ENCODE measurements at regions not wholly inside any gene's neighbourhood (a gene's known extent, or its start where the extent isn't known, plus 50 kb on each side); places are given as distances from the start of the nearest gene placed in this dataset.

DNA sequence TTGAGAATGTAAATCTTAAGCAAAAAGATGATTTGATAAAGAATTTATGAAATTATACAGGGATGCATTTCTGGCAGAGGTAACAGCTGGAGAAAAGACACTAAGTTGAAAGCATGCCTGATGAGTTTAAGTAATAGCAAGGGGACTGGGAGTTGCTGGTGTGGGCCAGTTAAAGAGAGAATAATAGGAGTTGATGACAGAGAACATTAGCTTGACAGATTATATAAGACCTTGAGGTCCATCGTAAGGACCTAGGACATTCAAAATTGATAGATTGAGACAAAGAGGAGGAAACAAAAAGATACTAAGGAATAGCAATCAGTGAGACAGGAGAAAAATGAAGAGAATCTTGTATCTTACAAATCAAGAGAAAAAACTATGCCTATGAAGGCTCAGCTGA is 84.7 kb upstream of the TMPRSS15 start:
- no peak for TF ChIP-seq POLR2A (IDR thresholded peaks at IDR 0.05; ENCODE audit: low read depth)
- TF ChIP-seq, protein P1, sequence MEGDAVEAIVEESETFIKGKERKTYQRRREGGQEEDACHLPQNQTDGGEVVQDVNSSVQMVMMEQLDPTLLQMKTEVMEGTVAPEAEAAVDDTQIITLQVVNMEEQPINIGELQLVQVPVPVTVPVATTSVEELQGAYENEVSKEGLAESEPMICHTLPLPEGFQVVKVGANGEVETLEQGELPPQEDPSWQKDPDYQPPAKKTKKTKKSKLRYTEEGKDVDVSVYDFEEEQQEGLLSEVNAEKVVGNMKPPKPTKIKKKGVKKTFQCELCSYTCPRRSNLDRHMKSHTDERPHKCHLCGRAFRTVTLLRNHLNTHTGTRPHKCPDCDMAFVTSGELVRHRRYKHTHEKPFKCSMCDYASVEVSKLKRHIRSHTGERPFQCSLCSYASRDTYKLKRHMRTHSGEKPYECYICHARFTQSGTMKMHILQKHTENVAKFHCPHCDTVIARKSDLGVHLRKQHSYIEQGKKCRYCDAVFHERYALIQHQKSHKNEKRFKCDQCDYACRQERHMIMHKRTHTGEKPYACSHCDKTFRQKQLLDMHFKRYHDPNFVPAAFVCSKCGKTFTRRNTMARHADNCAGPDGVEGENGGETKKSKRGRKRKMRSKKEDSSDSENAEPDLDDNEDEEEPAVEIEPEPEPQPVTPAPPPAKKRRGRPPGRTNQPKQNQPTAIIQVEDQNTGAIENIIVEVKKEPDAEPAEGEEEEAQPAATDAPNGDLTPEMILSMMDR (IDR thresholded peaks at IDR 0.05) = no peak
- TF ChIP-seq POLR2AphosphoS5 (IDR thresholded peaks at IDR 0.05) = no peak
